ENCODE measurements at regions not wholly inside any gene's neighbourhood (a gene's known extent, or its start where the extent isn't known, plus 50 kb on each side); places are given as distances from the start of the nearest gene placed in this dataset.

DNA sequence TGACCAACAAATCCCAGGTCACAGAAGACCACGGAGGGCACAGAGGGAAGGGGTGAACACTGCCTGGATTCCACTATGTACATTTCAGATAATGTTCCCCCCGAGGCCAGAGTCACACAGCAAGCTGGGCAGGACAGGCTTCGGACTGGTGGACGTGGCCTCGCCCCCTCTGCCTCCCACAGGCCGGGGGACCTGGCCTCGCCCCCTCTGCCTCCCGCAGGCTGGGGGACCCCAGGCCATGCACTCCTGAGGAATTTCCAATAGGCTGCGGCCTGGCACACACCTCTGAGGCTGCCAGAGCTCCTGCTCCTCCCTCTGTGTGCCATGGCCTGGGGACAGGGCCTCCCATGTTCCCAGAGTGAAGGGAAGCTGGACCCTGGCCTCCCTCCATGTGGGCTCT, 1352.8 kb downstream of the BRD1 start:
- TF ChIP-seq, protein P1, sequence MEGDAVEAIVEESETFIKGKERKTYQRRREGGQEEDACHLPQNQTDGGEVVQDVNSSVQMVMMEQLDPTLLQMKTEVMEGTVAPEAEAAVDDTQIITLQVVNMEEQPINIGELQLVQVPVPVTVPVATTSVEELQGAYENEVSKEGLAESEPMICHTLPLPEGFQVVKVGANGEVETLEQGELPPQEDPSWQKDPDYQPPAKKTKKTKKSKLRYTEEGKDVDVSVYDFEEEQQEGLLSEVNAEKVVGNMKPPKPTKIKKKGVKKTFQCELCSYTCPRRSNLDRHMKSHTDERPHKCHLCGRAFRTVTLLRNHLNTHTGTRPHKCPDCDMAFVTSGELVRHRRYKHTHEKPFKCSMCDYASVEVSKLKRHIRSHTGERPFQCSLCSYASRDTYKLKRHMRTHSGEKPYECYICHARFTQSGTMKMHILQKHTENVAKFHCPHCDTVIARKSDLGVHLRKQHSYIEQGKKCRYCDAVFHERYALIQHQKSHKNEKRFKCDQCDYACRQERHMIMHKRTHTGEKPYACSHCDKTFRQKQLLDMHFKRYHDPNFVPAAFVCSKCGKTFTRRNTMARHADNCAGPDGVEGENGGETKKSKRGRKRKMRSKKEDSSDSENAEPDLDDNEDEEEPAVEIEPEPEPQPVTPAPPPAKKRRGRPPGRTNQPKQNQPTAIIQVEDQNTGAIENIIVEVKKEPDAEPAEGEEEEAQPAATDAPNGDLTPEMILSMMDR (IDR thresholded peaks at IDR 0.05; ENCODE audit: low read depth, low read length) = no peak
- no peak for TF ChIP-seq MYC (IDR thresholded peaks at IDR 0.05; ENCODE audit: low read depth, low read length)
- no peak for TF ChIP-seq POLR2A (IDR thresholded peaks at IDR 0.05; ENCODE audit: extremely low read depth, insufficient read length)
- no peak for TF ChIP-seq MAX (IDR thresholded peaks at IDR 0.05; ENCODE audit: low read depth, low read length)

Data from NB4 (cell line).